ENCODE measurements at regions not wholly inside any gene's neighbourhood (a gene's known extent, or its start where the extent isn't known, plus 50 kb on each side); places are given as distances from the start of the nearest gene placed in this dataset.

DNA sequence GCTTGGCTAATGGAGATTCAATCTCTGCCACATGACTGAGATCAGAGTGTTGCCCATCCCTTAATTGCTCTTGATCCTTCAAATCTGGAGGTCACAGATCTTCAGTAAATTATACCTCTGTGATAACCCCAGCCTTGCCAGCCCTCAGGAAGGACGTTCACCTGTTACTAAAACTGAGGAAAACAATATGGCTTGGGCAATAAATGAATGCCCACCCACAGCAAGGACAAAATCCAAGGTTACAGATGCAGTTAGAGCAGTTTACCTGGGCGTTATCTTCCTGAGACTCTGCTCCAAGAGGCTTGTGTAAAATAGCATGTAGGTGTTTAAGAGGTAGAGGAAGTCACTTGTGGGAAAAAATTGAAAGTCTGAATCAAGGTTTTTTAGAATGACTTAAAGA, 69.3 kb upstream of the MAOA start:
- DNase-seq (no peak), ATAC-seq (ENCODE audit: poor library complexity) (no peak)
- Mint-ChIP-seq H3K27me3 (no peaks in the 10 kb centered on the region), H3K27ac (no peak overlapping the region), H3K36me3 (ENCODE audit: low read depth) (no peaks in the 10 kb centered on the region), H3K4me3 (no peak overlapping the region), H3K9me3 (no peaks in the 10 kb centered on the region), H3K4me1 (ENCODE audit: low read depth) (no peaks in the 10 kb centered on the region)
- H3K4me1 ChIP-seq (ENCODE audit: insufficient read depth, low read length), result no peaks in the 10 kb centered on the region
- H3K27me3 ChIP-seq (ENCODE audit: control insufficient read depth in 1 of 2, insufficient read depth in 2 of 2, low read length in 2 of 2), result peaks cover 0 to 7% of the 10 kb centered on the region in 2 experiments
- intact Hi-C loops (cut with DNase I, micrococcal nuclease), result no loop called here
- no peaks in the 10 kb centered on the region for H3K9me3 ChIP-seq (ENCODE audit: control insufficient read depth in 1 of 2, insufficient read depth in 1 of 2, low read length in 2 of 2)
- no peak overlapping the region for H3K27ac ChIP-seq (ENCODE audit: low read depth in 1 of 2, low read length in 2 of 2)
- H3K4me3 ChIP-seq (ENCODE audit: low read length), result no peak overlapping the region
- TF ChIP-seq CTCF (IDR thresholded peaks at IDR 0.05), result no peak
- H3K36me3 ChIP-seq (ENCODE audit: insufficient read depth, low read length), result no peaks in the 10 kb centered on the region
- ChIA-PET POLR2A (no interaction called here), CTCF (no interaction called here)

DNA sequence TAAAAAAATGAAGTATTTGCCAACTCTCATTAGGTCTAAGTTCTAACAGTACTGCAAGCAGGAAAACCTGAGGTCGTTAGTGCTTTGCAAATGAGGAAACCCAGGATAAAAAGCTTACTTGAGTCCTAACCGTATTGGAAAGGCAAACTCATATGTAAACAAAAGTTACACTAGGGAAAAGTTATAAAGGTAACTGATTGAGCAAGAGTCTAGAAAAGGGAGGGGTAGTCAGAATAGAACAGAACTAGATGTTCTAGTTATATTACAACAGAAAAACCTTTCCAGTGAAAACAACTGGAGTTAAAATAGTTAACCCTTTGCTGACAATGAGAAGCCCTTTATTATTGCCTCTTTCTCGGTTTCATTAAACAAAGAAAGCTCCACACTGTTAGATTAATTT, 66.4 kb upstream of the MAOA start:
- no peak overlapping the region for H3K4me3 Mint-ChIP-seq
- H3K27me3 Mint-ChIP-seq, result no peaks in the 10 kb centered on the region
- POLR2A ChIA-PET, result no interaction called here
- DNase-seq (no peak), ATAC-seq (ENCODE audit: poor library complexity) (no peak)
- no peaks in the 10 kb centered on the region for H3K9me3 Mint-ChIP-seq
- intact Hi-C loops (cut with DNase I, micrococcal nuclease), result no loop called here
- TF ChIP-seq CTCF (IDR thresholded peaks at IDR 0.05), result no peak
- H3K36me3 Mint-ChIP-seq (ENCODE audit: low read depth), result no peaks in the 10 kb centered on the region
- H3K4me3 ChIP-seq (ENCODE audit: low read length), result no peak overlapping the region
- H3K27ac Mint-ChIP-seq, result no peak overlapping the region
- CTCF ChIA-PET, result interaction anchor here (0.7 kb wide), 1 partner anchor 26 kb away, joined by 3 read pairs; no protein-coding TSS in a partner anchor
- no peaks in the 10 kb centered on the region for H3K4me1 ChIP-seq (ENCODE audit: insufficient read depth, low read length)
- peaks cover 0 to 7% of the 10 kb centered on the region in 2 experiments for H3K27me3 ChIP-seq (ENCODE audit: control insufficient read depth in 1 of 2, insufficient read depth in 2 of 2, low read length in 2 of 2)
- no peaks in the 10 kb centered on the region for H3K36me3 ChIP-seq (ENCODE audit: insufficient read depth, low read length)
- H3K9me3 ChIP-seq (ENCODE audit: control insufficient read depth in 1 of 2, insufficient read depth in 1 of 2, low read length in 2 of 2), result no peaks in the 10 kb centered on the region
- H3K27ac ChIP-seq (ENCODE audit: low read depth in 1 of 2, low read length in 2 of 2), result no peak overlapping the region
- H3K4me1 Mint-ChIP-seq (ENCODE audit: low read depth), result no peaks in the 10 kb centered on the region

DNA sequence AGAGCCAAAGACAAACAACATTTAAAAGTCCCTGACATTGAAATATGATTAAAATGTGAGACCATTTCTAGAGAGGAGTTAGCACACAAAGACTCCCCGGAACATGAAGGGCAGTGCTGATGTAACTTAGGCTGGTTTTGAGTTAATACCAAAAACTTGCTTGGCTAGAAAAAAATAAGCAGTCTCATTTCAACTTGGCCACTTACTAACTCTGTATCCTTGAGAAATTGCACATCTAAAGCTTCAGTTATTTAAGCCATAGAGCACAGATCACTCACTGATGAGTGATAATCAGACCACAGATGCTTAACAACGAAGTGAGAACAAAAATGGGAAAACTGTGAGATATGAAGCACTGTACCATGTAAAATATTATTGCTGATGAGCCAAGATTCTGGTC, 65.9 kb upstream of the MAOA start:
- Histone ChIP-seq H3K36me3 (ENCODE audit: insufficient read depth, low read length) (no peaks in the 10 kb centered on the region), H3K4me1 (ENCODE audit: insufficient read depth, low read length) (no peaks in the 10 kb centered on the region), H3K27me3 (ENCODE audit: control insufficient read depth in 1 of 2, insufficient read depth in 2 of 2, low read length in 2 of 2) (peaks cover 0 to 3% of the 10 kb centered on the region in 2 experiments), H3K4me3 (ENCODE audit: low read length) (no peak overlapping the region), H3K27ac (ENCODE audit: low read depth in 1 of 2, low read length in 2 of 2) (no peak overlapping the region), H3K9me3 (ENCODE audit: control insufficient read depth in 1 of 2, insufficient read depth in 1 of 2, low read length in 2 of 2) (no peaks in the 10 kb centered on the region)
- CTCF ChIA-PET, result no interaction called here
- intact Hi-C loops (cut with DNase I, micrococcal nuclease), result no loop called here
- POLR2A ChIA-PET, result no interaction called here
- no peak overlapping the region for H3K4me3 Mint-ChIP-seq
- H3K27me3 Mint-ChIP-seq, result no peaks in the 10 kb centered on the region
- no peak for DNase-seq
- H3K9me3 Mint-ChIP-seq, result no peaks in the 10 kb centered on the region
- no peak for TF ChIP-seq CTCF (IDR thresholded peaks at IDR 0.05)
- H3K27ac Mint-ChIP-seq, result no peak overlapping the region
- no peaks in the 10 kb centered on the region for H3K4me1 Mint-ChIP-seq (ENCODE audit: low read depth)
- ATAC-seq (ENCODE audit: poor library complexity), result no peak
- no peaks in the 10 kb centered on the region for H3K36me3 Mint-ChIP-seq (ENCODE audit: low read depth)
